Transverse colon (tissue), 4 donors: ENCODE measurements at regions not wholly inside any gene's neighbourhood (a gene's known extent, or its start where the extent isn't known, plus 50 kb on each side); places are given as distances from the start of the nearest gene placed in this dataset.

Experiments used
- DNase-seq: peaks from one replicate; pipeline ENCODE4 v3.0.0-alpha.2; 2019
- H3K27ac ChIP-seq, 4 donors: fragments of 200-600 bp; sonication (generic); 2 replicates each; pipeline ENCODE4 v1.5.1; 2016 to 2018; ENCODE audit warnings: inconsistent platforms in 4 of 4
- H3K27me3 ChIP-seq: fragments of 200-600 bp; sonication (generic); 2 replicates; pipeline ENCODE4 v1.5.1; 2017; ENCODE audit warnings: inconsistent platforms
- H3K36me3 ChIP-seq, 4 donors: fragments of 200-600 bp; sonication (generic); 2 replicates each; pipeline ENCODE4 v1.5.1; 2017 to 2019; ENCODE audit warnings: inconsistent platforms in 4 of 4
- H3K4me1 ChIP-seq, 4 donors: fragments of 200-600 bp; sonication (generic); 2 replicates each; pipeline ENCODE4 v1.5.1; 2017 to 2020; ENCODE audit warnings: inconsistent platforms in 4 of 4
- H3K4me3 ChIP-seq, 4 donors: fragments of 200-600 bp; sonication (generic); 1 replicate in 1 of 4; 2 replicates in 3 of 4; pipeline versions ENCODE4 v1.5.1 to v1.6.1; 2017 to 2019; ENCODE audit warnings: inconsistent platforms in 4 of 4
- H3K9me3 ChIP-seq, 2 donors: fragments of 200-600 bp; sonication (generic); 2 replicates each; pipeline ENCODE4 v1.5.1; 2017 to 2019; ENCODE audit warnings: inconsistent platforms in 2 of 2
- EP300 ChIP-seq: sonication (generic); formaldehyde crosslinking; IDR thresholded peaks from one replicate; pipeline ENCODE4 v1.6.1; 2017; ENCODE audit warnings: antibody characterized with exemption, low read depth
- POLR2A ChIP-seq: fragments of 450-650 bp; IDR thresholded peaks from one replicate; pipeline ENCODE4 v1.6.1; 2016; ENCODE audit warnings: antibody characterized with exemption, mild to moderate bottlenecking, moderate library complexity
- POLR2AphosphoS5 ChIP-seq, 3 donors: sonication (generic); formaldehyde crosslinking; IDR thresholded peaks; one replicate each; pipeline ENCODE4 v1.6.1; 2016; ENCODE audit warnings: antibody characterized with exemption in 3 of 3
- WGBS, 2 donors: methylation state at CpG; one replicate each; pipeline ENCODE4 v1.1.5; 2018; ENCODE audit warnings: low coverage in 1 of 2; 5-methylcytosine and 5-hydroxymethylcytosine counted together
- in situ Hi-C, 4 donors: fragments of 200-750 bp; cut with MboI; loops; one replicate each; pipeline versions ENCODE4 v1.15.0 to v1.15.1; 2017; ENCODE audit warnings: low sequenced_read_pairs in 3 of 4, low pct_ligation_motif_present in 1 of 4, low pct_unique_long_range_greater_than_20kb in 1 of 4
- intact Hi-C: fragments of 100-400 bp; cut with DNase I; formaldehyde crosslinking; loops from one replicate; pipeline ENCODE4 v1.15.1; 2023; ENCODE audit warnings: low total_unique reads
- TF ChIP-seq, protein P1 (sequence below), 5 experiments: fragments of 200-600 bp in 3 of 5; fragments of 450-650 bp in 2 of 5; sonication (generic) in 3 of 5; IDR thresholded peaks; 1 replicate in 2 of 5; 2 replicates in 3 of 5; pipeline ENCODE4 v1.5.1; 2016 to 2017; ENCODE audit warnings: antibody characterized with exemption in 5 of 5, inconsistent platforms in 3 of 5, mild to moderate bottlenecking in 2 of 5, moderate library complexity in 1 of 5

DNA sequence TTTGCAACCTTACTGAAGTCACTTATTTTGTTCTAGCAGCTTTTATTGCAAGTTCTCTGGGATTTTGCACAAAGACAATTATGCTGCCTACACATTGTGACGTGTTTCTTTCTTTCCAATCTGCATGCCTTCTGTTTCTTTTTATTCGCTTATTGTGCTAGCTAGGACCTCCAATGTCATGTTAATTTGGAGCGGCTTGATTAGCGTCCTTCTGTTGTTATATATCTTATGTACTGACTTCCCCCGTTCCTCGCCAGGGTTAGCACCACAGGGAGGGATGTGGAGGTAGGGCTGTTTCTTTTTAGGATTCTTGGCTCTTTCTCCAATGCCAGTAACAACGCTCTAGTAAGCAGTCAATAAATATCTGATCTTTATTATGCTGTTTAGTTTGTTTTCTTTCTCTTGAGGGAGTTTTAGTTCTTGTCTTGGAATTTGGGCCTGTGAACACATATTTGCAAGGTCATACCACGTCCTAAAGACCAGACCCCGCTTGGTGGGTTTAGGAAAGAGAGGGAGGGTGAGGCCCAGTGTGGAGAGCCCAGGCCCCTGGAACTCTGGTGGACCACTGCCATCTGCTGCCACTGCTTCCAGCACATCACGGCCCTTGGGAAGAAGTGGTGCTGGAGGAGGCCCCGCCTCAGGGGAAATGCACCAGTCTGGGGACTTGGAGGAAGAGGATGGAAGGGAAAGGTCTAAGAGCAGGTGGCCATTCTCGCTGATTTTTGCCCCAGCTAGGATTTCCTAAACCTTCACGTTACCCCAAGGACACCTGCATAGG is 129.1 kb downstream of the TRIML1 start:
- Histone ChIP-seq H3K4me1 (no peaks in the 10 kb centered on the region), H3K9me3 (no peaks in the 10 kb centered on the region), H3K27me3 (no peaks in the 10 kb centered on the region), H3K27ac (no peak overlapping the region), H3K36me3 (no peaks in the 10 kb centered on the region), H3K4me3 (no peak overlapping the region)
- DNase-seq, result no peak
- intact Hi-C loops (no loop called here), in situ Hi-C loops (no loop called here)
- WGBS, 2 donors, result 81 to 83% methylated on average over 8 to 13 of the region's 13 CpGs
- TF ChIP-seq POLR2AphosphoS5 (IDR thresholded peaks at IDR 0.05), result no peak
- TF ChIP-seq, protein P1, sequence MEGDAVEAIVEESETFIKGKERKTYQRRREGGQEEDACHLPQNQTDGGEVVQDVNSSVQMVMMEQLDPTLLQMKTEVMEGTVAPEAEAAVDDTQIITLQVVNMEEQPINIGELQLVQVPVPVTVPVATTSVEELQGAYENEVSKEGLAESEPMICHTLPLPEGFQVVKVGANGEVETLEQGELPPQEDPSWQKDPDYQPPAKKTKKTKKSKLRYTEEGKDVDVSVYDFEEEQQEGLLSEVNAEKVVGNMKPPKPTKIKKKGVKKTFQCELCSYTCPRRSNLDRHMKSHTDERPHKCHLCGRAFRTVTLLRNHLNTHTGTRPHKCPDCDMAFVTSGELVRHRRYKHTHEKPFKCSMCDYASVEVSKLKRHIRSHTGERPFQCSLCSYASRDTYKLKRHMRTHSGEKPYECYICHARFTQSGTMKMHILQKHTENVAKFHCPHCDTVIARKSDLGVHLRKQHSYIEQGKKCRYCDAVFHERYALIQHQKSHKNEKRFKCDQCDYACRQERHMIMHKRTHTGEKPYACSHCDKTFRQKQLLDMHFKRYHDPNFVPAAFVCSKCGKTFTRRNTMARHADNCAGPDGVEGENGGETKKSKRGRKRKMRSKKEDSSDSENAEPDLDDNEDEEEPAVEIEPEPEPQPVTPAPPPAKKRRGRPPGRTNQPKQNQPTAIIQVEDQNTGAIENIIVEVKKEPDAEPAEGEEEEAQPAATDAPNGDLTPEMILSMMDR (IDR thresholded peaks at IDR 0.05), result no peak
- no peak for TF ChIP-seq EP300
- TF ChIP-seq POLR2A, result no peak

DNA sequence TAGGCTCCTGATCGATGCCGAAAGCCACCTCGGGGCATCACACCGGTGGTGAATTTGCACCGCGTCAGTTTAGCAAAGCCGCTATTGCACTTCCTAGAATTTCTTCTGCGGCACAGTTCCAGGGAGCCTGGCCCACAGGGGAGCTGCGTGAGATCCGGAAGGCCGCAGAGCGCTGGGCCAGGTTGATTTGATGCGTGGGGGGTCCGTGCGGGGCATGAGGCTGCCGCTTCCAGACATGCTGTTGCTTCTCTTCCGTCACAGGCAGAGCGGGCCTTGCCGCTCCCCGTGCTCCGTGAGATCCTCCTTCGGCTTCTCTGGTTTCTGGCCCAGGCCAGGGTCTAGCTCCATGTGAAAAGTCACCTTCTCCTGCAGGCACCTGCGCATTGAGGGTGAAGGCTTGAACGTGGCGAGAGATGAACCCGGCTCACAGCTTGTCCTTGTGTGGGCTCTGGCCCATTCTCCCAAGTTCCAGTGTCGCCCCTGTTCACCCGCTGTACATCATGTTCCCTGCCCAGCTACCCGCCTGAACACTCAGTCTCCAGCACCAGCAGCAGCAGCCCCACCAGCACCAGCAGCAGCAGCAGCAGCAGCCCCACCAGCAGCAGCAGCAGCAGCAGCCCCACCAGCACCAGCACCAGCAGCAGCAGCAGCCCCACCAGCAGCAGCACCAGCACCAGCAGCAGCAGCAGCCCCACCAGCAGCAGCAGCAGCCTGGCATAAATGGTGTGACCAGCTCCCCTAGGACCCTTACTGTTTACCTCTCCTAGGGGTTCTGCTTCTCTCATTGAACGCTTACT is 131.2 kb downstream of the TRIML1 start:
- no peak overlapping the region for H3K4me3 ChIP-seq
- in situ Hi-C loops (no loop called here), intact Hi-C loops (no loop called here)
- WGBS, 2 donors, result 88 to 95% methylated on average over 8 to 30 of the region's 30 CpGs
- H3K27ac ChIP-seq, result no peak overlapping the region
- H3K9me3 ChIP-seq, result no peaks in the 10 kb centered on the region
- no peaks in the 10 kb centered on the region for H3K36me3 ChIP-seq
- DNase-seq, result no peak
- no peaks in the 10 kb centered on the region for H3K4me1 ChIP-seq
- no peaks in the 10 kb centered on the region for H3K27me3 ChIP-seq
- TF ChIP-seq, protein P1 (IDR thresholded peaks at IDR 0.05), result no peak
- TF ChIP-seq POLR2AphosphoS5 (IDR thresholded peaks at IDR 0.05), result no peak
- TF ChIP-seq EP300, result no peak
- no peak for TF ChIP-seq POLR2A

DNA sequence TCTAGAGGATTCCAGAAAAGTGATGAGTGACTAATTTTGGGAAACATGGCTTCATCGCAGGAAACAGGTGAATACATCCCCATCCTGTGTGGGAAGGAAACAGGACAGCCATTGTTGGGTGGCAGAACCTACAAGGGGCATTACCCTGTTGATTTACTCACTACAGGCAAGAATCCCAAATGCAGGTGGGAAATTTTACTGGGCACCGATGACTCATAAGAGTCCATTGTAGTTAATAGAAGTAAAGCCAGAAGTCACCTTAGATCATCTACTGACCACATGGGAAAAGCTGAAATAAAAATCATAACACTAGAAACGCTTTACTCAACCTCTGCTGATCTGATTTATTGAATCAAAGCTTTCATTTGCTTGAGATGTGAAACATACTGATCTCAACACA is 136.4 kb downstream of the TRIML1 start:
- no peak overlapping the region for H3K27ac ChIP-seq
- H3K36me3 ChIP-seq, result no peaks in the 10 kb centered on the region
- 85 to 100% methylated on average over 1 to 3 of the region's 3 CpGs for WGBS, 2 donors
- H3K9me3 ChIP-seq, result no peaks in the 10 kb centered on the region
- TF ChIP-seq, protein P1 (IDR thresholded peaks at IDR 0.05), result no peak
- TF ChIP-seq POLR2AphosphoS5 (IDR thresholded peaks at IDR 0.05) (no peak), EP300 (no peak), POLR2A (no peak)
- no peaks in the 10 kb centered on the region for H3K4me1 ChIP-seq
- DNase-seq, result no peak
- in situ Hi-C loops (no loop called here), intact Hi-C loops (no loop called here)
- H3K27me3 ChIP-seq, result no peaks in the 10 kb centered on the region
- no peak overlapping the region for H3K4me3 ChIP-seq

DNA sequence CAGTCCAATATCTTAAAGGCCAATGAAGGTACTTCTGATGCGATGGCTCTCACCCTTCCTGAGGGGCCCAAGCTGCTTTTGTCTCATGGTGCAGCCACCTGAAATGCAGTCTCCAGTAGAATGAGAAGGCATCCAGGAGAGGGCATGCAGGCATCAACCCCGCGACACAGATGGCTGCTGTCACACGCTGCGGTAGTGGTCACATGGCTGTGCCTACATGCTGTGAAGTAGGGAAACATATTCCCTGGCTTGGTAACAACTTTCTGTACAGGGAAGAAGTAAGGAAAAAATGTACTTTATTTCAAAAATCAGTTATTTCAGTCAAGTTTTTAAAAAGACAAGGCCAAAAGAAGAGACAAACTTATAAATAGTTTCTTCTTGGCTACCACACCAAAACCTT is 139.9 kb downstream of the TRIML1 start:
- Histone ChIP-seq H3K4me3 (no peak overlapping the region), H3K4me1 (no peaks in the 10 kb centered on the region), H3K27me3 (peaks cover 16% of the 10 kb centered on the region), H3K36me3 (no peaks in the 10 kb centered on the region), H3K27ac (no peak overlapping the region), H3K9me3 (no peaks in the 10 kb centered on the region)
- in situ Hi-C loops, result no loop called here
- intact Hi-C loops, result no loop called here
- 96 to 97% methylated on average over 5 of the region's 5 CpGs for WGBS, 2 donors
- DNase-seq, result no peak
- TF ChIP-seq, protein P1 (IDR thresholded peaks at IDR 0.05), result no peak
- TF ChIP-seq EP300, result no peak
- no peak for TF ChIP-seq POLR2A
- TF ChIP-seq POLR2AphosphoS5 (IDR thresholded peaks at IDR 0.05), result no peak
